Thyroid gland (tissue), 4 donors: ENCODE measurements at regions not wholly inside any gene's neighbourhood (a gene's known extent, or its start where the extent isn't known, plus 50 kb on each side); places are given as distances from the start of the nearest gene placed in this dataset.

Experiments used
- POLR2A ChIP-seq, 2 donors: fragments of 450-650 bp; IDR thresholded peaks; one replicate each; pipeline ENCODE4 v1.6.1; 2017; ENCODE audit warnings: antibody characterized with exemption in 2 of 2, mild to moderate bottlenecking in 2 of 2, moderate library complexity in 1 of 2
- TF ChIP-seq, protein P1 (sequence below), 6 experiments: fragments of 200-600 bp in 3 of 6; fragments of 450-650 bp in 3 of 6; sonication (generic) in 3 of 6; IDR thresholded peaks; one replicate each; pipeline ENCODE4 v1.5.1; 2016 to 2019; ENCODE audit warnings: antibody characterized with exemption in 6 of 6, mild to moderate bottlenecking in 2 of 6, inconsistent platforms in 1 of 6, moderate library complexity in 1 of 6

GRCh38 chr11:130813196-130813595, 103.1 kb downstream of the SNX19 start:
- TF ChIP-seq, protein P1, sequence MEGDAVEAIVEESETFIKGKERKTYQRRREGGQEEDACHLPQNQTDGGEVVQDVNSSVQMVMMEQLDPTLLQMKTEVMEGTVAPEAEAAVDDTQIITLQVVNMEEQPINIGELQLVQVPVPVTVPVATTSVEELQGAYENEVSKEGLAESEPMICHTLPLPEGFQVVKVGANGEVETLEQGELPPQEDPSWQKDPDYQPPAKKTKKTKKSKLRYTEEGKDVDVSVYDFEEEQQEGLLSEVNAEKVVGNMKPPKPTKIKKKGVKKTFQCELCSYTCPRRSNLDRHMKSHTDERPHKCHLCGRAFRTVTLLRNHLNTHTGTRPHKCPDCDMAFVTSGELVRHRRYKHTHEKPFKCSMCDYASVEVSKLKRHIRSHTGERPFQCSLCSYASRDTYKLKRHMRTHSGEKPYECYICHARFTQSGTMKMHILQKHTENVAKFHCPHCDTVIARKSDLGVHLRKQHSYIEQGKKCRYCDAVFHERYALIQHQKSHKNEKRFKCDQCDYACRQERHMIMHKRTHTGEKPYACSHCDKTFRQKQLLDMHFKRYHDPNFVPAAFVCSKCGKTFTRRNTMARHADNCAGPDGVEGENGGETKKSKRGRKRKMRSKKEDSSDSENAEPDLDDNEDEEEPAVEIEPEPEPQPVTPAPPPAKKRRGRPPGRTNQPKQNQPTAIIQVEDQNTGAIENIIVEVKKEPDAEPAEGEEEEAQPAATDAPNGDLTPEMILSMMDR (IDR thresholded peaks at IDR 0.05) = no peak
- no peak for TF ChIP-seq POLR2A (IDR thresholded peaks at IDR 0.05)
